SU-DHL-6 (cell line): ENCODE measurements at regions not wholly inside any gene's neighbourhood (a gene's known extent, or its start where the extent isn't known, plus 50 kb on each side); places are given as distances from the start of the nearest gene placed in this dataset.

Experiments used
- H2AFZ ChIP-seq: fragments of 200-600 bp; sonication (generic); 2 replicates; pipeline ENCODE4 v1.6.1; 2014; ENCODE audit warnings: low read depth, mild to moderate bottlenecking, moderate library complexity, mixed read lengths, antibody characterized with exemption, low read length; ENCODE audit not compliant: severe bottlenecking
- H3F3A ChIP-seq: fragments of 200-600 bp; shearing (Covaris generic); 2 replicates; pipeline ENCODE4 v1.6.0; 2016; ENCODE audit warnings: antibody characterized with exemption, mild to moderate bottlenecking; ENCODE audit not compliant: insufficient read depth
- H3K27ac ChIP-seq: fragments of 200-600 bp; sonication (generic); 2 replicates; pipeline ENCODE4 v1.5.1; 2016; ENCODE audit warnings: low read depth, mild to moderate bottlenecking, low read length, moderate library complexity, mixed read lengths
- H3K27me3 ChIP-seq: fragments of 200-600 bp; sonication (generic), shearing (Covaris generic); 2 replicates; pipeline ENCODE4 v1.6.0; 2014; ENCODE audit warnings: mild to moderate bottlenecking, low read length
- H3K36me3 ChIP-seq: fragments of 200-600 bp; sonication (generic); 2 replicates; pipeline ENCODE4 v1.6.1; 2014; ENCODE audit warnings: mild to moderate bottlenecking, low read length, mixed read lengths
- H3K4me2 ChIP-seq: fragments of 300-600, 200-600 bp; shearing (Covaris generic), sonication (generic); 2 replicates; pipeline ENCODE4 v1.6.0; 2014; ENCODE audit warnings: low read length, low read depth, mild to moderate bottlenecking; ENCODE audit not compliant: poor library complexity, severe bottlenecking
- H3K4me3 ChIP-seq: fragments of 200-600 bp; sonication (generic); 2 replicates; pipeline ENCODE4 v1.5.1; 2014; ENCODE audit warnings: antibody characterized with exemption, low read length, mild to moderate bottlenecking, mixed read lengths; ENCODE audit not compliant: insufficient read depth, poor library complexity, severe bottlenecking
- H3K79me2 ChIP-seq: fragments of 200-600 bp; sonication (generic); 2 replicates; pipeline ENCODE4 v1.6.1; 2014; ENCODE audit warnings: mild to moderate bottlenecking, low read length, moderate library complexity; ENCODE audit not compliant: insufficient read depth
- H3K9ac ChIP-seq: fragments of 200-600 bp; sonication (generic); 2 replicates; pipeline ENCODE4 v1.7.0; 2014; ENCODE audit warnings: mild to moderate bottlenecking, low read length
- H3K9me2 ChIP-seq: fragments of 200-600 bp; sonication (generic); replicated peaks from 2 replicates; pipeline ENCODE4 v1.6.1; 2014; ENCODE audit warnings: low read length; ENCODE audit not compliant: insufficient read depth
- H3K9me3 ChIP-seq: fragments of 200-600 bp; sonication (generic); 2 replicates; pipeline ENCODE4 v1.6.1; 2014; ENCODE audit warnings: low read length, mixed read lengths; ENCODE audit not compliant: insufficient read depth
- H4K20me1 ChIP-seq: fragments of 200-600 bp; sonication (generic); 2 replicates; pipeline ENCODE4 v1.6.1; 2014; ENCODE audit warnings: low read depth, mild to moderate bottlenecking, antibody characterized with exemption, low read length, moderate library complexity, mixed read lengths
- EZH2phosphoT487 ChIP-seq: fragments of 200-600 bp; sonication (generic), shearing (Covaris generic); conservative IDR thresholded peaks from 2 replicates; pipeline ENCODE4 v1.6.1; 2018; ENCODE audit warnings: mild to moderate bottlenecking, antibody characterized with exemption, low read length, moderate library complexity, mixed read lengths
- TF ChIP-seq, protein P1 (sequence below): fragments of 200-600 bp; sonication (generic); IDR thresholded peaks from one replicate; pipeline ENCODE4 v1.5.1; 2017; ENCODE audit warnings: antibody characterized with exemption, mild to moderate bottlenecking, low read length, moderate library complexity; ENCODE audit not compliant: insufficient read depth, poor library complexity, severe bottlenecking

DNA sequence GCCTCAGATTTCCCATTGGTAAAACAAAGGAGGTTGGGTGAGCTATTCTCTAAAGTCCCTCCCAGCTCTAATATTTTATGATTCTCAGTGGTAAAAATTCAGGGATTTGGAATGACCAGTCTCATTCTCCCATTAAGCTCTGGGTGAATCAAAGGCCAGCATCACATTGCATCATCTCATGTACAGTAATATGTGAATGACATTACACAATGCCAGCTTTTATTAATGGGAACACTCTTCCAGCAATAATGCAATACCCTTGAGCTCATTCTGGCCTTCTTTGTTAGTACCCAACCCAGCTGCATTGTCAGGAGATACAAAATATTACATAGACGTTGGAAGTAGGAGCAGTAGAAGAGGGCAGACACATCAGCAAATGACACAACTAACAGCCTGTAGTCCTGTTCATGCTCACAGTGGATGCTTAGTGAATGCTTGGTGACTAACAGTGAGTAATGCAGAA, 100.0 kb upstream of the EGR2 start:
- TF ChIP-seq, protein P1, sequence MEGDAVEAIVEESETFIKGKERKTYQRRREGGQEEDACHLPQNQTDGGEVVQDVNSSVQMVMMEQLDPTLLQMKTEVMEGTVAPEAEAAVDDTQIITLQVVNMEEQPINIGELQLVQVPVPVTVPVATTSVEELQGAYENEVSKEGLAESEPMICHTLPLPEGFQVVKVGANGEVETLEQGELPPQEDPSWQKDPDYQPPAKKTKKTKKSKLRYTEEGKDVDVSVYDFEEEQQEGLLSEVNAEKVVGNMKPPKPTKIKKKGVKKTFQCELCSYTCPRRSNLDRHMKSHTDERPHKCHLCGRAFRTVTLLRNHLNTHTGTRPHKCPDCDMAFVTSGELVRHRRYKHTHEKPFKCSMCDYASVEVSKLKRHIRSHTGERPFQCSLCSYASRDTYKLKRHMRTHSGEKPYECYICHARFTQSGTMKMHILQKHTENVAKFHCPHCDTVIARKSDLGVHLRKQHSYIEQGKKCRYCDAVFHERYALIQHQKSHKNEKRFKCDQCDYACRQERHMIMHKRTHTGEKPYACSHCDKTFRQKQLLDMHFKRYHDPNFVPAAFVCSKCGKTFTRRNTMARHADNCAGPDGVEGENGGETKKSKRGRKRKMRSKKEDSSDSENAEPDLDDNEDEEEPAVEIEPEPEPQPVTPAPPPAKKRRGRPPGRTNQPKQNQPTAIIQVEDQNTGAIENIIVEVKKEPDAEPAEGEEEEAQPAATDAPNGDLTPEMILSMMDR: no peak
- no peak for TF ChIP-seq EZH2phosphoT487
- Histone ChIP-seq H3K9ac (no peak overlapping the region), H3F3A (no peaks in the 10 kb centered on the region), H3K9me3 (no peaks in the 10 kb centered on the region), H3K9me2 (no peaks in the 10 kb centered on the region), H3K27ac (no peak overlapping the region), H2AFZ (no peak overlapping the region), H3K4me3 (no peak overlapping the region), H3K4me2 (no peak overlapping the region), H4K20me1 (no peaks in the 10 kb centered on the region), H3K36me3 (no peaks in the 10 kb centered on the region), H3K27me3 (no peaks in the 10 kb centered on the region), H3K79me2 (no peaks in the 10 kb centered on the region)

DNA sequence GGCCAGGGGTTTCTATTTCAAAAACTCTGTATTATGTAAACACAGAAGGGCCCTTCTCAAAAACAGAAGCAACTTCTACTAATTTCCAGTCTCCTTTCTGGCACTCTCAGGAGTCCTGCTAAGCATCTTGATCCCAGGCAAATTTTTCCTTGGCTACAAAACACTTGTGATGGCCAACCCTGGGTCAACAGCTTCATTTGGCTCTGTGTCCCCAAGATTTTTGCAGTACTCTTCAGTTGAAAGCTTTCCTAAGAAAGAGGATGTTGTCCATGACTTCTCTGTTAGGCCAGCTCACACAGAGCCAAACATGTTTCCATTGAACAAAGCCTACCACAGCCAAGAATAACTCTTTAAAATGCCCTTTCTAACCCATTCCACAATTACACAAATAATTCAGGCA, 99.0 kb upstream of the EGR2 start:
- Histone ChIP-seq H3K27me3 (no peaks in the 10 kb centered on the region), H3K27ac (no peak overlapping the region), H2AFZ (no peak overlapping the region), H3K36me3 (no peaks in the 10 kb centered on the region), H3K9me2 (no peaks in the 10 kb centered on the region), H3K9ac (no peak overlapping the region), H4K20me1 (no peaks in the 10 kb centered on the region), H3K79me2 (no peaks in the 10 kb centered on the region), H3F3A (no peaks in the 10 kb centered on the region), H3K4me3 (no peak overlapping the region), H3K9me3 (no peaks in the 10 kb centered on the region), H3K4me2 (no peak overlapping the region)
- no peak for TF ChIP-seq EZH2phosphoT487
- TF ChIP-seq, protein P1: no peak

DNA sequence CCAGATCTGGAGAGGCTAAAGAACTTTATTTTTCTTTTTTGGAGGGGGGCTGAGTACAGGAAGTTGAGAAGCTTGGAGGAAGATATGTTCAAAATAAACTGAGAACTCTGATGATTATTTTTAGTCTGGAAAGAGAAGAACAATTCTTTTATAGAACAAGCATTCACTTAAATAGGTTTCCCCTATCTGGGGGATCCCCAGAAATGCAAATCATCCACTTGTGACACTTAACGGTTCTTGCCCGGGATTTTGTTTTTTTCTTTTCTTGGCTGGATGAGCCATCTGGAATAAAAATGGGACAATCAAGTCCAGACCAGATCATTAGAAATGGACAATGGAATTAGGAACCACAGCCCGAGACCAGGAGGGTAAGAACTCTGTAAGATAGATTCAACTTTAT, 95.9 kb upstream of the EGR2 start:
- TF ChIP-seq EZH2phosphoT487: no peak
- TF ChIP-seq, protein P1: no peak
- Histone ChIP-seq H3K36me3 (no peaks in the 10 kb centered on the region), H4K20me1 (no peaks in the 10 kb centered on the region), H3K4me2 (peak overlapping the region; percentile 10), H3K9me3 (no peaks in the 10 kb centered on the region), H3K9ac (no peak overlapping the region), H3K4me3 (no peak overlapping the region), H3K79me2 (no peaks in the 10 kb centered on the region), H2AFZ (no peak overlapping the region), H3K9me2 (no peaks in the 10 kb centered on the region), H3K27me3 (no peaks in the 10 kb centered on the region), H3F3A (no peaks in the 10 kb centered on the region), H3K27ac (no peak overlapping the region)
